ENCODE measurements at regions not wholly inside any gene's neighbourhood (a gene's known extent, or its start where the extent isn't known, plus 50 kb on each side); places are given as distances from the start of the nearest gene placed in this dataset.

DNA sequence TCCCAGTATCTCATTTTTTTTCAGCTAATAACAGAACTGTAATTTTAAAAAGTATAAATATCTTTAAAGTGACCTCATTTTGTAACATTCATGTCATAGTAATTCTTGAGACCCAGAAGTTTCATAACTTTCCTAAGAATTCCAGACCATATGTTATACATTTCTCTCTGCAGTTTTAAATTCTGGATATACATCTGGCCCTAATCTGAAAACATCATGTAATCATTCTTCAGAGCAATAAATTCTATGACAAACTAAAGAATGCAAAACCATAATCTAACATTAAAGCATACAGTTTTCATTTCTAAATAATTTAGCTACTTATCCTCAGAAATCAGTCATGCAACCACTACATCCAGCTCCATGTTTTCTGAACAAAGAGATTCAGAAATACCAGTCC lies 198.3 kb upstream of the SLC35G4 start:
- FAIRE-seq (no peak), DNase-seq (ENCODE audit: low spot score) (no peak), ATAC-seq (no peak)
- Histone ChIP-seq H3K27ac (ENCODE audit: extremely low read length, insufficient read depth, low read length) (no peak overlapping the region), H3K9ac (ENCODE audit: insufficient read depth, low read depth, low read length) (no peak overlapping the region), H3K4me2 (ENCODE audit: low read depth, low read length) (no peak overlapping the region), H3K4me1 (ENCODE audit: insufficient read depth, low read length) (peaks cover 18% of the 10 kb centered on the region), H4K20me1 (ENCODE audit: insufficient read depth, low read length) (no peaks in the 10 kb centered on the region), H3K36me3 (replicated peaks in 1 of 2; ENCODE audit: control insufficient read depth in 1 of 2, insufficient read depth in 2 of 2, low read length in 2 of 2) (no peaks in the 10 kb centered on the region), H3K9me3 (ENCODE audit: low read length) (no peaks in the 10 kb centered on the region), H3K79me2 (ENCODE audit: insufficient read depth, low read length) (no peaks in the 10 kb centered on the region), H3K27me3 (ENCODE audit: control insufficient read depth in 1 of 2, insufficient read depth in 2 of 2, low read length in 2 of 2) (no peaks in the 10 kb centered on the region; a peak in 1 of 5 replicates), H3K4me3 (replicated peaks in 1 of 3; ENCODE audit: insufficient read depth in 1 of 3, low read depth in 2 of 3, low read length in 3 of 3) (no peak overlapping the region), H2AFZ (ENCODE audit: low read length) (no peak overlapping the region)
- in situ Hi-C loops (cut with HindIII; ENCODE audit: extremely low pct_ligation_motif_present, low pct_unique_long_range_greater_than_20kb): no loop called here
- POLR2A ChIA-PET: no interaction called here
- intact Hi-C loops (cut with micrococcal nuclease; ENCODE audit: unreplicated experiment): no loop called here
- CTCF ChIA-PET (ENCODE audit: low intra/inter-chr PET ratio, low total read pairs): no interaction called here
- no TSS peak for BruUV-seq (replicated peaks)
- no peak for TF ChIP-seq RBFOX2 (IDR thresholded peaks at IDR 0.05; ENCODE audit: low read depth, low read length)
- TF ChIP-seq ZNF275 (CRISPR knock-in tag; IDR thresholded peaks at IDR 0.05; ENCODE audit: borderline replicate concordance): no peak
- TF ChIP-seq PTBP1 (IDR thresholded peaks at IDR 0.05; ENCODE audit: low read depth, low read length, poor library complexity, severe bottlenecking): no peak
- TF ChIP-seq DNMT3B (CRISPR knock-in tag; conservative IDR thresholded peaks at IDR 0.05): no peak
- no peak for TF ChIP-seq ZNF841 (CRISPR knock-in tag; IDR thresholded peaks at IDR 0.05; ENCODE audit: borderline replicate concordance)
- no peak for TF ChIP-seq PHF21A (CRISPR knock-in tag; IDR thresholded peaks at IDR 0.05)
- TF ChIP-seq ZNF256 (CRISPR knock-in tag; conservative IDR thresholded peaks at IDR 0.05): no peak
- TF ChIP-seq ZBTB1 (CRISPR knock-in tag; IDR thresholded peaks at IDR 0.05; ENCODE audit: borderline replicate concordance): no peak
- TF ChIP-seq ZNF34 (CRISPR knock-in tag; IDR thresholded peaks at IDR 0.05; ENCODE audit: borderline replicate concordance): no peak
- TF ChIP-seq, protein P1, sequence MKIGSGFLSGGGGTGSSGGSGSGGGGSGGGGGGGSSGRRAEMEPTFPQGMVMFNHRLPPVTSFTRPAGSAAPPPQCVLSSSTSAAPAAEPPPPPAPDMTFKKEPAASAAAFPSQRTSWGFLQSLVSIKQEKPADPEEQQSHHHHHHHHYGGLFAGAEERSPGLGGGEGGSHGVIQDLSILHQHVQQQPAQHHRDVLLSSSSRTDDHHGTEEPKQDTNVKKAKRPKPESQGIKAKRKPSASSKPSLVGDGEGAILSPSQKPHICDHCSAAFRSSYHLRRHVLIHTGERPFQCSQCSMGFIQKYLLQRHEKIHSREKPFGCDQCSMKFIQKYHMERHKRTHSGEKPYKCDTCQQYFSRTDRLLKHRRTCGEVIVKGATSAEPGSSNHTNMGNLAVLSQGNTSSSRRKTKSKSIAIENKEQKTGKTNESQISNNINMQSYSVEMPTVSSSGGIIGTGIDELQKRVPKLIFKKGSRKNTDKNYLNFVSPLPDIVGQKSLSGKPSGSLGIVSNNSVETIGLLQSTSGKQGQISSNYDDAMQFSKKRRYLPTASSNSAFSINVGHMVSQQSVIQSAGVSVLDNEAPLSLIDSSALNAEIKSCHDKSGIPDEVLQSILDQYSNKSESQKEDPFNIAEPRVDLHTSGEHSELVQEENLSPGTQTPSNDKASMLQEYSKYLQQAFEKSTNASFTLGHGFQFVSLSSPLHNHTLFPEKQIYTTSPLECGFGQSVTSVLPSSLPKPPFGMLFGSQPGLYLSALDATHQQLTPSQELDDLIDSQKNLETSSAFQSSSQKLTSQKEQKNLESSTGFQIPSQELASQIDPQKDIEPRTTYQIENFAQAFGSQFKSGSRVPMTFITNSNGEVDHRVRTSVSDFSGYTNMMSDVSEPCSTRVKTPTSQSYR (CRISPR knock-in tag; IDR thresholded peaks at IDR 0.05; ENCODE audit: borderline replicate concordance): no peak
- no peak for TF ChIP-seq ZFP36L2 (CRISPR knock-in tag; IDR thresholded peaks at IDR 0.05)
- no peak for TF ChIP-seq NFIC (IDR thresholded peaks at IDR 0.05; ENCODE audit: low read length)
